ENCODE measurements at regions not wholly inside any gene's neighbourhood (a gene's known extent, or its start where the extent isn't known, plus 50 kb on each side); places are given as distances from the start of the nearest gene placed in this dataset.
"Not testable (repeated sequence)": the region's sequence is repeated elsewhere in the genome, so short reads cannot be mapped to it uniquely, and the experiment has no call there.

GRCh38 chr14:105615986-105616801 lies 89.8 kb downstream of the TMEM121 start:
- WGBS, 5 donors = 75 to 80% (median 79%) methylated on average over 18 to 24 of the region's 24 CpGs
- H3K9me3 ChIP-seq; intact Hi-C loops (cut with DNase I; ENCODE audit: low total_unique reads): not testable (repeated sequence)

GRCh38 chr14:105616802-105617192 lies 90.4 kb downstream of the TMEM121 start:
- 60 to 78% (median 68%) methylated on average over 7 to 8 of the region's 8 CpGs for WGBS, 5 donors
- peaks cover 0 to 6% (median 4%) of the 10 kb centered on the region in 4 donors for H3K4me1 ChIP-seq
- no peak for DNase-seq
- H3K4me3 ChIP-seq = no peak overlapping the region
- no peaks in the 10 kb centered on the region for H3K9me3 ChIP-seq
- peaks cover 0 to 5% (median 0%) of the 10 kb centered on the region in 3 donors for H3K27me3 ChIP-seq
- no peak overlapping the region for H3K27ac ChIP-seq
- TF ChIP-seq POLR2A (IDR thresholded peaks at IDR 0.05) = no peak
- no peak for TF ChIP-seq POLR2AphosphoS5 (IDR thresholded peaks at IDR 0.05)
- no peak for TF ChIP-seq EP300 (IDR thresholded peaks at IDR 0.05)
- no peak for TF ChIP-seq CTCF (IDR thresholded peaks at IDR 0.05)
- H3K36me3 ChIP-seq = no peaks in the 10 kb centered on the region
- intact Hi-C loops (cut with DNase I; ENCODE audit: low total_unique reads) = no loop called here

More at GRCh38 chr14:105615986-105616801, 89.8 kb downstream of the TMEM121 start:
- not testable (repeated sequence) for DNase-seq, H3K4me1 ChIP-seq, H3K27me3 ChIP-seq, H3K4me3 ChIP-seq, H3K27ac ChIP-seq, H3K36me3 ChIP-seq

- intact Hi-C loops (cut with DNase I; ENCODE audit: low total_unique reads) = no loop called here
- Histone ChIP-seq H3K27ac (no peak overlapping the region), H3K4me1 (peaks cover 0 to 9% (median 4%) of the 10 kb centered on the region in 4 donors), H3K9me3 (no peaks in the 10 kb centered on the region), H3K36me3 (no peaks in the 10 kb centered on the region), H3K27me3 (peaks cover 0 to 9% (median 0%) of the 10 kb centered on the region in 3 donors), H3K4me3 (no peak overlapping the region)
- DNase-seq = no peak
- 77 to 84% (median 78%) methylated on average over 7 of the region's 7 CpGs for WGBS, 5 donors
- TF ChIP-seq POLR2AphosphoS5 (IDR thresholded peaks at IDR 0.05) (no peak), POLR2A (IDR thresholded peaks at IDR 0.05) (peak in 1 of 4 donors; percentile 7), CTCF (IDR thresholded peaks at IDR 0.05) (no peak), EP300 (IDR thresholded peaks at IDR 0.05) (no peak)
Observed at GRCh38 chr14:105617201-105617777, 90.9 kb downstream of the TMEM121 start.

GRCh38 chr14:105617805-105618204 lies 91.4 kb downstream of the TMEM121 start:
- H3K4me1 ChIP-seq; H3K9me3 ChIP-seq; intact Hi-C loops (cut with DNase I; ENCODE audit: low total_unique reads); H3K27ac ChIP-seq; H3K4me3 ChIP-seq; DNase-seq; H3K36me3 ChIP-seq: not testable (repeated sequence)
- peaks cover 0 to 14% (median 0%) of the 10 kb centered on the region in 3 donors for H3K27me3 ChIP-seq
- WGBS, 5 donors = 40 to 100% (median 66%) methylated on average over 2 to 5 of the region's 8 CpGs

- H3K36me3 ChIP-seq; intact Hi-C loops (cut with DNase I; ENCODE audit: low total_unique reads); H3K4me1 ChIP-seq; H3K27ac ChIP-seq; H3K4me3 ChIP-seq; DNase-seq; H3K9me3 ChIP-seq: not testable (repeated sequence)
- H3K27me3 ChIP-seq = peaks cover 0 to 14% (median 0%) of the 10 kb centered on the region in 3 donors
- 62 to 86% (median 80%) methylated on average over 2 to 4 of the region's 6 CpGs for WGBS, 5 donors
Observed at GRCh38 chr14:105619324-105619723, 92.9 kb downstream of the TMEM121 start.

GRCh38 chr14:105620178-105620864 lies 93.9 kb downstream of the TMEM121 start:
- H3K36me3 ChIP-seq; H3K27ac ChIP-seq; intact Hi-C loops (cut with DNase I; ENCODE audit: low total_unique reads); H3K9me3 ChIP-seq; H3K4me3 ChIP-seq; DNase-seq; H3K4me1 ChIP-seq: not testable (repeated sequence)
- WGBS, 5 donors = 71 to 84% (median 79%) methylated on average over 13 to 23 of the region's 35 CpGs
- H3K27me3 ChIP-seq = peaks cover 0 to 14% (median 0%) of the 10 kb centered on the region in 3 donors

GRCh38 chr14:105620865-105621471 lies 94.6 kb downstream of the TMEM121 start:
- WGBS, 5 donors = 54 to 93% (median 66%) methylated on average over 3 to 11 of the region's 21 CpGs; no CpG with 5 or more reads in 1 of the 5 donors
- DNase-seq = peak in 1 of 2 donors; percentile 66
- H3K36me3 ChIP-seq = not testable (repeated sequence)

GRCh38 chr14:105621479-105622328 lies 95.3 kb downstream of the TMEM121 start:
- DNase-seq; H3K4me1 ChIP-seq; intact Hi-C loops (cut with DNase I; ENCODE audit: low total_unique reads); H3K9me3 ChIP-seq; H3K36me3 ChIP-seq; H3K4me3 ChIP-seq: not testable (repeated sequence)
- peaks cover 0 to 14% (median 0%) of the 10 kb centered on the region in 3 donors for H3K27me3 ChIP-seq
- peak overlapping the region in 2 of 5 donors; percentile 37 to 63 for H3K27ac ChIP-seq
- WGBS, 5 donors = 73 to 79% (median 75%) methylated on average over 3 to 23 of the region's 23 CpGs

More at GRCh38 chr14:105620865-105621471, 94.6 kb downstream of the TMEM121 start:
- H3K4me1 ChIP-seq; H3K4me3 ChIP-seq; H3K9me3 ChIP-seq; intact Hi-C loops (cut with DNase I; ENCODE audit: low total_unique reads): not testable (repeated sequence)
- peak overlapping the region in 1 of 5 donors; percentile 63 for H3K27ac ChIP-seq
- H3K27me3 ChIP-seq = peaks cover 0 to 14% (median 0%) of the 10 kb centered on the region in 3 donors

All from stomach (tissue), 8 donors.